ENCODE measurements at regions not wholly inside any gene's neighbourhood (a gene's known extent, or its start where the extent isn't known, plus 50 kb on each side); places are given as distances from the start of the nearest gene placed in this dataset.

- DNase-seq: no peak
Measured at GRCh38 chrX:10393241-10393640, 227.1 kb downstream of the MID1 start.

DNA sequence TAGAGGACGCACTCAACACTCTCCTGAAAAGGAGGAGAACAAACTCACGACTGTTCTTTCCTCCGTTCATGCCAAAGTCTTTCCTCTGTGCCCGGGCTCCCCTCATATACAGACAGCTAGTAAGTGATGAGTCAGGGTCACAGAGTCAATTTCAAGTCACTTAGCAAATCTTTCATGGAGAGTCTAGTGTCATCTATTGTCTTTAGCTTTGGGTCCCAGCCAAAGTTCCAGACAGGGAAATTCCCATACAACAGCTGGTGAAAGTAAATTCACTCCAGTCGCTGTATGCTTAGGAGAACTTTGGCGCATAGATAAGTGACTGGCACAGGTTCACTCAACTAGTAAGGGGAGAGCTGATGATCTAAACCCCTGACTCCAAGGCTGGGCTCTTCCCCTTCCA, 226.5 kb downstream of the MID1 start:
- no peak for DNase-seq

DNA sequence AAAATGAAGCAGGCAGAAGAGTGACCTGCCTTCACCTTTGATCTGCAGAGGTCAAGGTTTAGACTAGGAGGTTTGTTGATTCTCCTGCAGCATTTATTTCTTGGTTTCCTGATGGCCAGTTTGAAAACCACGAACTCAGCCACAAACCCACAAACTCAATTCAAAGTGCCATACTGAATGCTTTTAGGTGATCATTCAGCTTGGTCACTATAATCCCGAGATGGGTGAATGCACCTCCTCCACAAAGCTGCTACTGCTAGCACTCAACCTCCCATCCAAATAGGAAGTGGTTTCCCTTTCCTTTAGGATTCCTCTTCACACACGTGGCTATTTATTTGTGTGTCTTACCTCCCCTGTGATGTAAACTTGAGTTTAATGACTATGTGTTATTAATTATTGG, 225.2 kb downstream of the MID1 start:
- DNase-seq: no peak
